Activated T-cell treated with anti-CD3 and anti-CD28 coated beads, Interleukin-2, amount 50 U/mL, for 1 hour (primary cell): ENCODE measurements at regions not wholly inside any gene's neighbourhood (a gene's known extent, or its start where the extent isn't known, plus 50 kb on each side); places are given as distances from the start of the nearest gene placed in this dataset.

ENCODE experiments used
- DNase-seq: peaks from one replicate; pipeline ENCODE4 v3.0.0-alpha.2; 2020

- no peak for DNase-seq
Measured at GRCh38 chr3:70899816-70900215, 587.4 kb upstream of the MDFIC2 start.

GRCh38 chr3:70890020-70890394 is 577.6 kb upstream of the MDFIC2 start:
- no peak for DNase-seq

- DNase-seq, result no peak
Measured at GRCh38 chr3:70889162-70890019, 577.0 kb upstream of the MDFIC2 start.

- DNase-seq, result no peak
Measured at GRCh38 chr3:70885636-70886035, 573.2 kb upstream of the MDFIC2 start.

- DNase-seq, result no peak
Measured at GRCh38 chr3:70882104-70882503, 569.7 kb upstream of the MDFIC2 start.

- DNase-seq, result no peak
Measured at GRCh38 chr3:70880421-70880820, 568.0 kb upstream of the MDFIC2 start.

GRCh38 chr3:70876154-70876553 is 563.7 kb upstream of the MDFIC2 start:
- DNase-seq, result no peak

- no peak for DNase-seq
Measured at GRCh38 chr3:70874196-70874595, 561.8 kb upstream of the MDFIC2 start.

- DNase-seq, result no peak
Measured at GRCh38 chr3:70873686-70874085, 561.2 kb upstream of the MDFIC2 start.

- DNase-seq, result no peak
Measured at GRCh38 chr3:70871909-70872656, 559.6 kb upstream of the MDFIC2 start.

GRCh38 chr3:70870576-70870975 is 558.1 kb upstream of the MDFIC2 start:
- no peak for DNase-seq

- DNase-seq, result no peak
Measured at GRCh38 chr3:70868561-70868960, 556.1 kb upstream of the MDFIC2 start.

- no peak for DNase-seq
Measured at GRCh38 chr3:70863049-70863448, 550.6 kb upstream of the MDFIC2 start.

- DNase-seq, result no peak
Measured at GRCh38 chr3:70861855-70862254, 549.4 kb upstream of the MDFIC2 start.

GRCh38 chr3:70861234-70861633 is 548.8 kb upstream of the MDFIC2 start:
- no peak for DNase-seq

- DNase-seq, result no peak
Measured at GRCh38 chr3:70857916-70858315, 545.5 kb upstream of the MDFIC2 start.

GRCh38 chr3:70856414-70857162 is 544.1 kb upstream of the MDFIC2 start:
- no peak for DNase-seq

GRCh38 chr3:70855149-70855548 is 542.7 kb upstream of the MDFIC2 start:
- DNase-seq, result no peak

GRCh38 chr3:70854108-70854507 is 541.7 kb upstream of the MDFIC2 start:
- no peak for DNase-seq

- no peak for DNase-seq
Measured at GRCh38 chr3:70853161-70853944, 540.9 kb upstream of the MDFIC2 start.

GRCh38 chr3:70849911-70850699 is 537.7 kb upstream of the MDFIC2 start:
- no peak for DNase-seq
